ENCODE measurements at regions not wholly inside any gene's neighbourhood (a gene's known extent, or its start where the extent isn't known, plus 50 kb on each side); places are given as distances from the start of the nearest gene placed in this dataset.
"Not testable (repeated sequence)": the region's sequence is repeated elsewhere in the genome, so short reads cannot be mapped to it uniquely, and the experiment has no call there.

DNA sequence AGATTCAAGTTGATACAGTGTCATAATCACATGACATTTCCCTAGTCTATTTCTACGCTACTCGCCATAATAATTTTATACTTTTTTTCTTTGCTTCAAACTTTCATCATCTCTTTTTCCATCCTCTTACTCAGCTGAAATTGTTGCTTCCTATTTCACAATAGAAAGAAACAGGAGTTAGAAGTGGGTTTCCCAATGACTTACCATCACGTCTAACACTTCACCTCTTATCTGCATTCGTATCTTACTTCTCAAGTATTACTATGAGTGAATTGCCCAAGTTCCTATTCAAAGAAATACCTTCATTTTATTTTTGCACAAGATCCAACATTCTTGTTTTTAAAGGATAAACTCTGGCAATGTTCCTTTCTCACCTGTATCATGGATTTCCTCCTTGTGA, 1539.9 kb downstream of the SI start:
- Histone ChIP-seq H3K9me3 (ENCODE audit: control insufficient read depth, insufficient read depth, low read length) (no peaks in the 10 kb centered on the region), H3K36me3 (ENCODE audit: insufficient read depth, low read length) (no peaks in the 10 kb centered on the region), H3K4me1 (ENCODE audit: insufficient read depth, low read length) (no peaks in the 10 kb centered on the region), H3K9ac (ENCODE audit: low read depth, low read length) (no peak overlapping the region)

DNA sequence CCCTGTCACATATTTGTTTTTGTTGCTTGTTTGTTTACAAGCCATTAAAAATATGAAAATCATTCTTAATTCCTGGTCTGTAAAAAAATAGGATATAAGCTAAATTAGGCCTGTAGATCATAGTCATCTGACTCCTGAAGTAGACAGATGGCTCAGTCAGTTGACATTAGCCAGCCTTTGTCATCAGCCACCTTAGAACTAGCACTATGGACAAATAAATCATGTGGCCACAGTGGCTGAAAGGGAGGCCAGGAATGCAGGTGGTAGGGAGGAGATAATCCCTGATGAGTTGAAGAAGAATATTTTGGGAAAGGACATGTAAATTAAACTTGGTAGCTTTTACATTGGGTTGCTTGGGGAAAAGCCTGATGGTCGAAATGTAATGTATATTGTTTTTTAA, 1544.9 kb downstream of the SI start:
- no peaks in the 10 kb centered on the region for H3K9me3 ChIP-seq (ENCODE audit: control insufficient read depth, insufficient read depth, low read length)
- H3K4me1 ChIP-seq (ENCODE audit: insufficient read depth, low read length) = no peaks in the 10 kb centered on the region
- H3K9ac ChIP-seq (ENCODE audit: low read depth, low read length) = no peak overlapping the region
- no peaks in the 10 kb centered on the region for H3K36me3 ChIP-seq (ENCODE audit: insufficient read depth, low read length)

DNA sequence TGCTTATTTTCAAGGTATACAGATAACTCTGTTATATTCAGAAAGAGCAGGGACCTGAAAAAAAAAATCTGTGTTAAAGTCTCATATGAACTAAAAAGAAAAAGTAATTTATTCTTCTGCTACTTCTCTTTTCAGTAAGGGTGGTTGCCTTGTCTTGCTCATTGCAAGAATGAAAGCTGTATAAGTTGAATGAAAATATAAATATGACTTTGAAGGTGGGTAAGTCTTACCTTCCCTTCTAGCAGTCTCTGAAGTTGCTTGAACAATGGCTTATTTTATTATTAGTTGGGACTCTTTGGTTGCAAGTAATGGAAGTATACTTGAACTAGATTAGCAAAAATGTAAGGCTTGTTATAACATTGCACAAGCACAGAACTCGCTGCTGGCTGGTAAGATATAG, 1554.9 kb downstream of the SI start:
- H3K36me3 ChIP-seq (ENCODE audit: insufficient read depth, low read length) = no peaks in the 10 kb centered on the region
- H3K4me1 ChIP-seq (ENCODE audit: insufficient read depth, low read length) = no peaks in the 10 kb centered on the region
- H3K9me3 ChIP-seq (ENCODE audit: control insufficient read depth, insufficient read depth, low read length) = no peaks in the 10 kb centered on the region
- H3K9ac ChIP-seq (ENCODE audit: low read depth, low read length) = no peak overlapping the region

- no peaks in the 10 kb centered on the region for H3K4me1 ChIP-seq (ENCODE audit: insufficient read depth, low read length)
- H3K9me3 ChIP-seq (ENCODE audit: control insufficient read depth, insufficient read depth, low read length) = no peaks in the 10 kb centered on the region
- no peaks in the 10 kb centered on the region for H3K36me3 ChIP-seq (ENCODE audit: insufficient read depth, low read length)
- no peak overlapping the region for H3K9ac ChIP-seq (ENCODE audit: low read depth, low read length)
Observed at GRCh38 chr3:163521261-163521660, 1557.0 kb downstream of the SI start.

DNA sequence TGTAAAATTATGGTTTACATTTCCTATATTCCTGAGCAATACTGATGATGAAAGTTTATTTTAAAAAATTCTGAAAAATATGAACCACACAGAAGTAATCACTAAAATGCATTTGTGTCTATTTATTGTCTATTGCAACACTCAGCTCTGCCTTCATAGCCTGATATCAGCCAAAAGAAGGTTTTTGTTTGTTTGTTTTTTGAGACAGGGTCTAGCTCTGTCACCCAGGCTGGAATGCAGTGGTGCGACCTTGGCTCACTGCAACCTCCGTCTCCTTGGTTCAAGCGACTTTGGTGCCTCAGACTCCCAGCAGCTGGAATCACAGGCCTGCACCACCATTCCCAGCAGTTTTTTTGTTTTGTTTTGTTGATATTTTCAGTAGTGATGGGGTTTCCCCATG, 1560.2 kb downstream of the SI start:
- H3K9me3 ChIP-seq (ENCODE audit: control insufficient read depth, insufficient read depth, low read length) = no peaks in the 10 kb centered on the region

GRCh38 chr3:163513149-163513657, 1565.1 kb downstream of the SI start:
- H3K4me1 ChIP-seq (ENCODE audit: insufficient read depth, low read length) = no peaks in the 10 kb centered on the region
- H3K9me3 ChIP-seq (ENCODE audit: control insufficient read depth, insufficient read depth, low read length) = no peaks in the 10 kb centered on the region
- no peaks in the 10 kb centered on the region for H3K36me3 ChIP-seq (ENCODE audit: insufficient read depth, low read length)
- no peak overlapping the region for H3K9ac ChIP-seq (ENCODE audit: low read depth, low read length)

More for the DNA sequence above, 1560.2 kb downstream of the SI start:
- no peak overlapping the region for H3K9ac ChIP-seq (ENCODE audit: low read depth, low read length)
- H3K4me1 ChIP-seq (ENCODE audit: insufficient read depth, low read length) = no peaks in the 10 kb centered on the region
- H3K36me3 ChIP-seq (ENCODE audit: insufficient read depth, low read length) = no peaks in the 10 kb centered on the region

GRCh38 chr3:163508206-163508605, 1570.1 kb downstream of the SI start:
- Histone ChIP-seq H3K9me3 (ENCODE audit: control insufficient read depth, insufficient read depth, low read length) (no peaks in the 10 kb centered on the region), H3K4me1 (ENCODE audit: insufficient read depth, low read length) (no peaks in the 10 kb centered on the region), H3K9ac (ENCODE audit: low read depth, low read length) (no peak overlapping the region), H3K36me3 (ENCODE audit: insufficient read depth, low read length) (no peaks in the 10 kb centered on the region)

- Histone ChIP-seq H3K36me3 (ENCODE audit: insufficient read depth, low read length) (no peaks in the 10 kb centered on the region), H3K9me3 (ENCODE audit: control insufficient read depth, insufficient read depth, low read length) (no peaks in the 10 kb centered on the region)
Observed at GRCh38 chr3:163504974-163505373, 1573.3 kb downstream of the SI start.

DNA sequence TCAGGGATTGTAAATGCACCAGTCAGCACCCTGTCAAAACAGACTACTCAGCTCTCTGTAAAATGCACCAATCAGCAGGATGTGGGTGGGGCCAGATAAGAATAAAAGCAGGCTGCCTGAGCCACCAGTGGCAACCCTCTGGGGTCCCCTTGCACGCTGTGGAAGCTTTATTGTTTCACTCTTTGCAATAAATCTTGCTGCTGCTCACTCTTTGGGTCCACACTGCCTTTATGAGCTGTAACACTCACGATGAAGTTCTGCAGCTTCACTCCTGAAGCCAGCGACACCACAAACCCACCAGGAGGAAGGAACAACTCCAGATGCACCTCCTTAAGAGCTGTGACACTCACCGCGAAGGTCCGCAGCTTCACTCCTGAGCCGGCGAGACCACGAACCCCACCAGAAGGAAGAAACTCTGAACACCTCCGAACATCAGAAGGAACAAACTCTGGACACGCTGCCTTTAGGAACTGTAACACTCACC, 1578.5 kb downstream of the SI start:
- H3K4me1 ChIP-seq (ENCODE audit: insufficient read depth, low read length); H3K9me3 ChIP-seq (ENCODE audit: control insufficient read depth, insufficient read depth, low read length); H3K9ac ChIP-seq (ENCODE audit: low read depth, low read length); H3K36me3 ChIP-seq (ENCODE audit: insufficient read depth, low read length): not testable (repeated sequence)

More at GRCh38 chr3:163504974-163505373, 1573.3 kb downstream of the SI start:
- Histone ChIP-seq H3K9ac (ENCODE audit: low read depth, low read length) (no peak overlapping the region), H3K4me1 (ENCODE audit: insufficient read depth, low read length) (no peaks in the 10 kb centered on the region)

GRCh38 chr3:163498842-163499735, 1579.2 kb downstream of the SI start:
- H3K4me1 ChIP-seq (ENCODE audit: insufficient read depth, low read length); H3K36me3 ChIP-seq (ENCODE audit: insufficient read depth, low read length); H3K9me3 ChIP-seq (ENCODE audit: control insufficient read depth, insufficient read depth, low read length): not testable (repeated sequence)
- H3K9ac ChIP-seq (ENCODE audit: low read depth, low read length) = peak overlapping the region; percentile 15; the same call in 1 of the 2 replicates

DNA sequence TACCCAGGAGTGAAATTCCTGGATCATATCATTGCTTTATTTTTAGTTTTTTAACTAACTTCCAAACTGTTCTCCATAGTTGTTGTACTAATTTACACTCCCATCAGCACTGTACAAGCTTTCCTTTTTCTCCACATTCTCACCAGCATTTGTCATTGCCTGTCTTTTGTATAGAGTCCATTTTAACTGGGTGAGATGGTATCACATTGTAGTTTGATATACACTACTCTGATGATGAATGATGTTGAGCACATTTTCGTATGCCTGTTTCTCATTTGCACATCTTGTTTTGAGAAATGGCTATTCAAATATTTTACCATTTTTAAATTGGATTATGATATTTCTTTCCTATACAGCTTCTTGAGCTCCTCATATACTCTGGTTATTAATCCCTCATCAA, 1586.6 kb downstream of the SI start:
- H3K9me3 ChIP-seq (ENCODE audit: control insufficient read depth, insufficient read depth, low read length) = peaks cover 8% of the 10 kb centered on the region; the same call in 1 of the 2 replicates

DNA sequence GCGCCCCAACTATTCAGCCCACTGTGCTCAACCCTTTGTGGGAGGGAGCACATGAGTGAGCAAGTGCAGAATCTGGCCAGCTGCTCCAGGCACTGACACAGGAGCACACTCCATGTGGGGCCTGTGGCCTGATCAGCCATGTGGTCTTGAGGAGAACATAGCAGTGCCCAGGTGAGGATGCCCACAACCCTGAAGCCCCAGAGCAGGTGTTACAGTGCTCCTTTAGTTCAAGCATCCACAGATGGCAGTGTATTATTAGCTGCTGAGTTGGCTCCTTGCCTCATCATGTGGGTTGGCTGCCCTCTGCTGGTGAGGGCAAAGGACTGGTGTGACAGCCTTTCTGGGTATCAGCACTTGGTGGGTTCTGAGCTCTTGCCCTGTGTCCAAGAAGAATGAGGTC, 1588.2 kb downstream of the SI start:
- no peaks in the 10 kb centered on the region for H3K4me1 ChIP-seq (ENCODE audit: insufficient read depth, low read length)
- H3K36me3 ChIP-seq (ENCODE audit: insufficient read depth, low read length) = no peaks in the 10 kb centered on the region
- peaks cover 8% of the 10 kb centered on the region; the same call in 1 of the 2 replicates for H3K9me3 ChIP-seq (ENCODE audit: control insufficient read depth, insufficient read depth, low read length)
- H3K9ac ChIP-seq (ENCODE audit: low read depth, low read length) = no peak overlapping the region

More for the DNA sequence above, 1586.6 kb downstream of the SI start:
- no peaks in the 10 kb centered on the region for H3K36me3 ChIP-seq (ENCODE audit: insufficient read depth, low read length)
- no peak overlapping the region for H3K9ac ChIP-seq (ENCODE audit: low read depth, low read length)
- H3K4me1 ChIP-seq (ENCODE audit: insufficient read depth, low read length) = no peaks in the 10 kb centered on the region

DNA sequence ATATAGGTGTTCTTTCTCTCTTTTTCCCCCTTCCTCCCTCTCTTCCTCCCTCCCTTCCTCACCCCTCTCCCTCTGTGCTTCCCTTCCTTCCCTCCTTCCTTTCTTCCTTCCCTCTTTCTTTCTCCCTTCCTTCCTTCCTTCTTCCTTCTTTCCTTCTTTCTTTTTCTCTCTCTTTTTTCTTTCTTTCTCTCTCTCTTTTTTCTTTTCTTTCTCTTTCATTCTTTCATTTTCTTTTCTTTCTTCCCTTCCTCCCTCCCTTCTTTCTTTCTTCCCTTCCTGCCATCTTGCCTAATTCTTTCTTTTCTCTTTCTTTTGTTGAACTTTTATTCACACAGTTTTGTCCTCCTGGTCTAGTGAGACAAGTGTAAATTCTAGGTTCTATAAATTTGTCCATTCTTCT, 1595.6 kb downstream of the SI start:
- Histone ChIP-seq H3K4me1 (ENCODE audit: insufficient read depth, low read length) (no peaks in the 10 kb centered on the region), H3K9ac (ENCODE audit: low read depth, low read length) (no peak overlapping the region), H3K9me3 (ENCODE audit: control insufficient read depth, insufficient read depth, low read length) (no peaks in the 10 kb centered on the region), H3K36me3 (ENCODE audit: insufficient read depth, low read length) (no peaks in the 10 kb centered on the region)

GRCh38 chr3:163481738-163482137, 1596.6 kb downstream of the SI start:
- Histone ChIP-seq H3K9me3 (ENCODE audit: control insufficient read depth, insufficient read depth, low read length) (no peaks in the 10 kb centered on the region), H3K4me1 (ENCODE audit: insufficient read depth, low read length) (no peaks in the 10 kb centered on the region), H3K36me3 (ENCODE audit: insufficient read depth, low read length) (no peaks in the 10 kb centered on the region), H3K9ac (ENCODE audit: low read depth, low read length) (no peak overlapping the region)

- Histone ChIP-seq H3K9ac (ENCODE audit: low read depth, low read length) (no peak overlapping the region), H3K9me3 (ENCODE audit: control insufficient read depth, insufficient read depth, low read length) (no peaks in the 10 kb centered on the region), H3K4me1 (ENCODE audit: insufficient read depth, low read length) (no peaks in the 10 kb centered on the region), H3K36me3 (ENCODE audit: insufficient read depth, low read length) (no peaks in the 10 kb centered on the region)
Observed at GRCh38 chr3:163476179-163476578, 1602.1 kb downstream of the SI start.
